ENCODE measurements at regions not wholly inside any gene's neighbourhood (a gene's known extent, or its start where the extent isn't known, plus 50 kb on each side); places are given as distances from the start of the nearest gene placed in this dataset.

DNA sequence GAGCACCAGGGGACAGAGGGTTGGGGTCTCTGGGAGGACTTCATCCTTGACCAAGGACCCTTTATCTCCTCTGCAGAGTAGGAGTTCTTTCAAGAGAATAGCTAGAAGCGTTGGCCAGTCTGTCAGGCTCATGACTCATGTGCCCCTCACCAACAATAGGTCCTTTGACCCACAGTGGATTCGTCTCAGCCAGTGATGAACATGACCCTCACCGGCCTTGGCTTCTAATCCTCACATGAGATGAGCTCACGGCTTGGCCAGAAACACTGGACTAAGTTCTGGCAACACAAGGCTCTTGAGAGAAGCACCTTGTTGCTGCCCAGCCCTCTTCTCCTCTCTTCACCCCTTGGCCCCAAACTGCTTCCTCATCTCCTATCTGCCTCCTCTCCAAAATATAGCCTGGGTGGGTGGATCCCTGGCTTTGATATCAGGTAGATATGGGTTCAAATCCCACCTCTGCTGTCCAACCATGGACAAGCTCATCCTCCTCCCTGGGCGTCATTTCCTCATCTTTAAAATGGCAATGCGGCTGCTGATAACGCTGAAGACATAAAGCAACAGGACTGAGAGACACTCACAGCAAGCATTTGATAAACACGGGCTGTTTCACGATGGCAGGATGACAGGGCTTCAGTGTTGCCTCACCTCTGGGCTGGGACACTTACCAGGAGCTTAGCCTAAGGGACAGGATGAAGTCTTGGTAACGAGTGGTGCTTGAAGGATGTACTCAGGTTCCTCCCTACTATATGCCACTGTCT, 446.7 kb upstream of the PROK2 start:
- no peak overlapping the region for H3K4me3 Mint-ChIP-seq
- H3K9me3 Mint-ChIP-seq, result peaks cover 12% of the 10 kb centered on the region
- H3K27me3 Mint-ChIP-seq (ENCODE audit: low read depth), result no peaks in the 10 kb centered on the region
- H3K36me3 Mint-ChIP-seq (ENCODE audit: low read depth), result no peaks in the 10 kb centered on the region
- no peak overlapping the region for H3K27ac Mint-ChIP-seq
- peaks cover 4% of the 10 kb centered on the region for H3K4me1 Mint-ChIP-seq (ENCODE audit: low read depth)

DNA sequence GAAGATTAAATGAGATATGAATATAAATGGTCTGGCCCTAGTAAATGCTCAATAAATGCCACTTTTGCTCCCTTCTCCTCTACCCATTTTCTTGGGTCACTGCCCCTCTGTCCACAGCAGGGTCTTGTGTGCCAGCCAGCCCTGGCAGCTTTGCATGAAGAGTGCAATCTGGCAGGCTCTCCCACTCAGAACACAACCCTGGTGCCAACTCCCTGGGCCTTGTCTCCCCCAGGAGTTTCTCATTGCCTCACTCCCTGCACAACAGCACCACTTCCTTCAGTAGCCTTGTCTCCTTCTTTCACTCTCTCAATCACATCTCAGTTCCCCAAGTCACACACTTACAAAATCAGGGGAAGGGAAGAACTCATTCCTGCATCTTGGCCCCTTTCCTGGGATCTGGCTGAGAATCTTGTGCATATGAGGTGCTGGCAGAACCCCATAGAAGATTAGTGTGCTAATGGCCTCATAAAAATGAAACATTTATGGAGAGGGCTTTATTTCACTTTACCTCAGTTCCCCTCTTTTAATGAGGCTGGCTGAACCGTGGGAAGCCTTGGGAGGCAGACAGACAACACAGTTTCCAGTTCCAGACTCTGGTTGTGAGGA, 445.9 kb upstream of the PROK2 start:
- Mint-ChIP-seq H3K4me1 (ENCODE audit: low read depth) (peaks cover 4% of the 10 kb centered on the region), H3K27me3 (ENCODE audit: low read depth) (no peaks in the 10 kb centered on the region), H3K36me3 (ENCODE audit: low read depth) (no peaks in the 10 kb centered on the region), H3K9me3 (peaks cover 19% of the 10 kb centered on the region), H3K4me3 (no peak overlapping the region), H3K27ac (no peak overlapping the region)

DNA sequence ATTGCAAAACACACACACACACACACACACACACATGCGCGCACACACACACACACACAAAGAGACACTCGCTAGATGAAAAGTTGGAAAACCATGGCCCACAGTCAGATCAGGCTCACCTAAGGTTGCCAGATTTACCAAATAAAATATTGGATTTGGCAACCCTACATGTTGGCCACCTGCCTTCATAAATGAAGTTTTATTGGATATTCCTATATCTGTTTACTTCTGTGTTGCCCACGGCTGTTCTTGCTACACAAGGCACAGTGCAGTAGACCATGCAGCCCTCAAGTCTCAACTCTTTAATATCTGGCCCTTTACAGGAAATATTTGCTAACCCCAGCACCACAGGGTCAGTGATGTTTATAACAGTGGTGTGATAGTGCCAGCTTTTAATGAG, 445.0 kb upstream of the PROK2 start:
- no peaks in the 10 kb centered on the region for H3K27me3 Mint-ChIP-seq (ENCODE audit: low read depth)
- peaks cover 28% of the 10 kb centered on the region for H3K9me3 Mint-ChIP-seq
- H3K36me3 Mint-ChIP-seq (ENCODE audit: low read depth), result peaks cover 2% of the 10 kb centered on the region
- H3K27ac Mint-ChIP-seq, result no peak overlapping the region
- H3K4me1 Mint-ChIP-seq (ENCODE audit: low read depth), result peaks cover 4% of the 10 kb centered on the region
- H3K4me3 Mint-ChIP-seq, result no peak overlapping the region

DNA sequence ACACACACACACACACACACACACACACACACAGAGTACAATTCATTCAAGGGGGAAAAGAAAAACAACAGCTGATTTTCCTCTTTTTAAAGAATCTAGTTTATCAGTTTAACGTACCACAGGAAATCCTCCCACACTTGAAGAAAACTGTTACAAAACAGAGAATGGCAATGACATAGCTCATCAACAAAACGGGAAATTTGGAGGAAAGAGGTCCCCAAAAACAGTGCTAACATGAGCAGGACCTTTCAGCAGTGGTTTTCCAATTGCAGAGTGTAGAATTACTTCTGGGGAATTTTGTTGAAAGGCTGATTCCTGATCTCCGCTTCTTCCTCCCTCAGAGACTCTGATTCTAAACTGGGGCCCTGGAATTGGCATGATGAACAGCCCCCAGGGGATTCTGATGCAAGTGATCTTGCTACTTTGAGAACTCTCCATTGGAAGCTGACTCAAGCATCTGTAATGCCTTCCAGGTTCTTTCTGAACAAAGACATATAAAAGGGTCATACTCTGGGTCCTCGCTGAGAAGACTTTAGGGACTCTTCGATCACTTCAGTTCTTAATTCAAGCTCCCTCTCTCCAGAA, 442.6 kb upstream of the PROK2 start:
- peaks cover 5% of the 10 kb centered on the region for H3K36me3 Mint-ChIP-seq (ENCODE audit: low read depth)
- H3K27ac Mint-ChIP-seq, result no peak overlapping the region
- H3K9me3 Mint-ChIP-seq, result peaks cover 36% of the 10 kb centered on the region
- no peaks in the 10 kb centered on the region for H3K27me3 Mint-ChIP-seq (ENCODE audit: low read depth)
- no peak overlapping the region for H3K4me3 Mint-ChIP-seq
- peaks cover 4% of the 10 kb centered on the region for H3K4me1 Mint-ChIP-seq (ENCODE audit: low read depth)

DNA sequence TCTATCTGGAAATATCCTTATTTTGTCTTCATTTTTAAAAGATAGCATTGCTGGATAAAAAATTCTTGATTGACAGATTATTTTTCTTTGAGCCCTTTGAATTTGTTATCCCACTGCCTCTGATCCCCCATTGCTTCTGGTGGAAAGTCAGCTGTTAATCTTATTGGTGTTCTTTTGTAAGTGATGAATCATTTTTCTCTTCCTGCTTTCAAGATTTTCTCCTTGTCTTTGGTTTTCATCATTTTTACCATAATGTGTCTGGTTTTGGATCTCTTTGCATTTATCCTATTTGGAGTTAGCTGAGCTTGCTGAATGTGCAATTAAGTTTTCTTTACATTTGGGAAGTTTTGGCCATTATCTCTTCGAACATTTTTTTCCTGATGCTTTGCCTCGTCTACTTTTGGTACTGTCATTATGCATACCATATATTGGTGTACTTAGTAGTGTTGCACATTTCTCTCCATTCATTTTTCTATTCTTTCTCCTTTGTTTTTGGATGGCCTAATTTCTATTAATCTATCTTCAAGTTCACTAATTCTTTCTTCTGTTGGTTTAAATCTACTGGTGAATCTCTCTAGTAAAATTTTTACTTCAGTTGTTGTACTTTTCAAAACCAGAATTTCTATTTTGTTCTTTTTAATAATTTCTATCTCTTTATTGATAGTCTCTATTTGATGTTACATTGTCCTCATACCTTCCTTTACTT, 440.0 kb upstream of the PROK2 start:
- H3K36me3 Mint-ChIP-seq (ENCODE audit: low read depth), result peaks cover 5% of the 10 kb centered on the region
- peaks cover 4% of the 10 kb centered on the region for H3K4me1 Mint-ChIP-seq (ENCODE audit: low read depth)
- no peaks in the 10 kb centered on the region for H3K27me3 Mint-ChIP-seq (ENCODE audit: low read depth)
- peaks cover 36% of the 10 kb centered on the region for H3K9me3 Mint-ChIP-seq
- H3K27ac Mint-ChIP-seq, result no peak overlapping the region
- H3K4me3 Mint-ChIP-seq, result no peak overlapping the region

DNA sequence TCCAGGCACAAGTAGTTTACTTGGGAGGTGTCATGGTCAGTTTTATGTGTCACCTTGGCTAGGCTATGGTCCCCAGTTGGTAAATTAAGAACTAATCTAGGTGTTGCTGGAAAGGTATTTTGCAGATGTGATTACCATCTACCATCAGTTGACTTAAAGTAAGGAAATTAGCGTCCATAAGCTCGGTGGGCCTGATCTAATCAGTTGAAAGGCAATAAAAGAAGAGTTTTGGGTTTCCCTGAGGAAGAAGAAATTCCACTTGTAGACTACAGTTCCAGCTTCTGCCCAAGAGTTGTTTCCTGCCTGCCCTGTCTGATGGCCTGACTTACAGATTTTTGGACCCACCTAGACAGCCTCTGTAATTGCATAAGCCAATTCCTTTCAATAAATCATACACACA, 438.7 kb upstream of the PROK2 start:
- Mint-ChIP-seq H3K27ac (no peak overlapping the region), H3K4me3 (no peak overlapping the region), H3K27me3 (ENCODE audit: low read depth) (no peaks in the 10 kb centered on the region), H3K36me3 (ENCODE audit: low read depth) (peaks cover 5% of the 10 kb centered on the region), H3K9me3 (peaks cover 36% of the 10 kb centered on the region), H3K4me1 (ENCODE audit: low read depth) (peaks cover 4% of the 10 kb centered on the region)

DNA sequence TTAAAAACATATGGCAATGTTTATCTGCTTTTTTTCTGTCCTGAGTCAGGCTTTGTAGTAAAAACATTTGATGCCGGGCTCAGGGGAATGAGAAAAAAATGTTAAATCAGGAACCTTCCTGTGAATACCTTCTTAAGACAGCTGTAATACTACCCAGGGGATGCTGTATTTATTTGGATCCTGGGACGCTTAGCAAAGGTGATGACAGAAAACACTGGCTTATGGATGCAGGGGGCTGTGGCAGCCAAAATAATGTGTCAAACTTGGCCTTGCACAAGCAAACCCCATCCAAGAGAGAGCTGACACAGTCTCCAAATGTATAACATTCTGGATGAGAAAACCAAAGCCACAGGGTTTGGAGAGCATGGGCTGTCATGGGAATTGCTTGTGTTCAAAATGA, 438.2 kb upstream of the PROK2 start:
- Mint-ChIP-seq H3K27me3 (ENCODE audit: low read depth) (no peaks in the 10 kb centered on the region), H3K9me3 (peaks cover 36% of the 10 kb centered on the region), H3K4me1 (ENCODE audit: low read depth) (peaks cover 4% of the 10 kb centered on the region), H3K27ac (no peak overlapping the region), H3K36me3 (ENCODE audit: low read depth) (peaks cover 5% of the 10 kb centered on the region), H3K4me3 (no peak overlapping the region)

DNA sequence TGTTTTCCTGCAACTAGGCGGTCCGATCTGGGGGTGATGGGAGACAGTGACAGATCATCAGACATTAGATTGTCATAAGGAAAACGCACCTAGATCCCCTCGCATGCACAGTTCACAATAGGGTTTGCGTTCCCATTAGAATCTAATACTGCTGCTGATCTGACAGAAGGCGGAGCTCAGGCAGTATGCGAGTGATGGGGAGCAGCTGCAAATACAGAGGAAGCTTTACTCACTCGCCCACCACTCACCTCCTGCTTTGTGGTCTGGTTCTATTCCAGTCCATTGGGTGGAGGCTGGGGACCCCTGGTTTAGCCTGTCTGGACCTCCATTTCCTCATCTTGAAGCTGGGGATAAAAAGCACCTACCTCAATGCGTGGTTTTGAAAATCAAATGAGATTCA, 437.5 kb upstream of the PROK2 start:
- H3K36me3 Mint-ChIP-seq (ENCODE audit: low read depth), result peaks cover 5% of the 10 kb centered on the region
- peaks cover 1% of the 10 kb centered on the region for H3K4me1 Mint-ChIP-seq (ENCODE audit: low read depth)
- no peak overlapping the region for H3K4me3 Mint-ChIP-seq
- H3K27me3 Mint-ChIP-seq (ENCODE audit: low read depth), result no peaks in the 10 kb centered on the region
- H3K27ac Mint-ChIP-seq, result no peak overlapping the region
- H3K9me3 Mint-ChIP-seq, result peaks cover 32% of the 10 kb centered on the region

DNA sequence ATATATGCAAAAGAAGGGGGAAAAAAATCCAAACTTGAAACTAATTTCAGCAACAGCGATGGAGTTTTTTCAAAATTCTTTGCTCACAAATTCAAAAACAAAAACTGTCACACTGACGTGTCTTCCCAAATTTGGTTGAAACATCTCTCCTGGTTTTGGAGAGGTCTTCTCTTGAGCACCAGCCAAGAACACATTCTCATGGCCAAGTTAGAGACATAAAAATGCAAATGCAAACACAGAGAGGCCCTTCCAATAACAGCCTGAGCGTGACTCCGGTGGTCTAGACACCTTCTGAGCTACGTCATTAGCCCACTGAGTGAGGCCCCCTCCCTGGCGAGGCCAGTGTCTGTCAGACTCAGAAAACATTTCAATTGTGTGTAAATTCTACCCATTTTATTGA, 436.0 kb upstream of the PROK2 start:
- Mint-ChIP-seq H3K36me3 (ENCODE audit: low read depth) (peaks cover 5% of the 10 kb centered on the region), H3K27ac (no peak overlapping the region), H3K4me3 (no peak overlapping the region), H3K9me3 (peaks cover 18% of the 10 kb centered on the region), H3K27me3 (ENCODE audit: low read depth) (no peaks in the 10 kb centered on the region), H3K4me1 (ENCODE audit: low read depth) (no peaks in the 10 kb centered on the region)

DNA sequence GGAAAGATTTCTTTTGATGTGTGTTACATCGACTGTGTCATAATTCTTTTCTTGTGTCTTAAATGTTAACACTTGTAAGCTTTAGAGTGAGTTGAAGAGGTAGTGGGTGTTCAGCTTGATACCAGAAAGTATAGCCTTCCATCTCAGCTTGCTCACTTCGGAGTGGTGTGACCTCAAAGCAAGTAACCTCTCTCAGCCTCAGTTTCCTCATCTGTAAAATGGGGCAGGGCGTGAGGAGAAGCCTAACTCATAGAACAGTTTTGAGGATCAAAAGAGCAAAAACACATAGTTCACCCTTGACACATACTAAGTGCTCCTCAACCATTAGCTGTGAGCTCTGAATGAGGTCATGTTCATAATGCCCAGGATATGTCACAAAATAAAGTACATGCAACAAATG, 434.8 kb upstream of the PROK2 start:
- no peak overlapping the region for H3K27ac Mint-ChIP-seq

DNA sequence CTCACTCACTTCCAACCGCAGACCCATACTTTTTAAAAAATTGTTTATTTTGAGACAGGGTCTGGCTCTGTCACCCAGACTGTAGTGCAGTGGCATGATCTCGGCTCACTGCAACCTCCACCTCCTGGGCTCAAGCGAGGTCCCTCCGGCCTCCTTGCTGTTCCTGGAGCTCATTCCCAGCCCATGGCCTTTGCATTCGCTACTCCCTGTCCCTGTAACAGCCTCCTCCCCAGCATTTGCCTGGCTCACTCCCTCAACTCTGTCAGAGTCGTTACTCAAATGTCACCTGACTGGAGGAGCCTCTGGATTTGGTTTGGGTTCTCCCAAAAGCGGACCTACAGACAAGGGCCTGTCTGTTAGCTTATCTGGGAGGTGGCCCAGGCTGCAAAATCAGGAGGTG, 432.6 kb upstream of the PROK2 start:
- no peaks in the 10 kb centered on the region for H3K27me3 Mint-ChIP-seq (ENCODE audit: low read depth)
- H3K36me3 Mint-ChIP-seq (ENCODE audit: low read depth), result no peaks in the 10 kb centered on the region
- no peak overlapping the region for H3K27ac Mint-ChIP-seq
- no peak overlapping the region for H3K4me3 Mint-ChIP-seq
- H3K9me3 Mint-ChIP-seq, result no peaks in the 10 kb centered on the region
- no peaks in the 10 kb centered on the region for H3K4me1 Mint-ChIP-seq (ENCODE audit: low read depth)

More for the DNA sequence above, 434.8 kb upstream of the PROK2 start:
- Mint-ChIP-seq H3K36me3 (ENCODE audit: low read depth) (peaks cover under 1% of the 10 kb centered on the region), H3K27me3 (ENCODE audit: low read depth) (no peaks in the 10 kb centered on the region), H3K9me3 (peaks cover 6% of the 10 kb centered on the region), H3K4me3 (no peak overlapping the region), H3K4me1 (ENCODE audit: low read depth) (no peaks in the 10 kb centered on the region)

DNA sequence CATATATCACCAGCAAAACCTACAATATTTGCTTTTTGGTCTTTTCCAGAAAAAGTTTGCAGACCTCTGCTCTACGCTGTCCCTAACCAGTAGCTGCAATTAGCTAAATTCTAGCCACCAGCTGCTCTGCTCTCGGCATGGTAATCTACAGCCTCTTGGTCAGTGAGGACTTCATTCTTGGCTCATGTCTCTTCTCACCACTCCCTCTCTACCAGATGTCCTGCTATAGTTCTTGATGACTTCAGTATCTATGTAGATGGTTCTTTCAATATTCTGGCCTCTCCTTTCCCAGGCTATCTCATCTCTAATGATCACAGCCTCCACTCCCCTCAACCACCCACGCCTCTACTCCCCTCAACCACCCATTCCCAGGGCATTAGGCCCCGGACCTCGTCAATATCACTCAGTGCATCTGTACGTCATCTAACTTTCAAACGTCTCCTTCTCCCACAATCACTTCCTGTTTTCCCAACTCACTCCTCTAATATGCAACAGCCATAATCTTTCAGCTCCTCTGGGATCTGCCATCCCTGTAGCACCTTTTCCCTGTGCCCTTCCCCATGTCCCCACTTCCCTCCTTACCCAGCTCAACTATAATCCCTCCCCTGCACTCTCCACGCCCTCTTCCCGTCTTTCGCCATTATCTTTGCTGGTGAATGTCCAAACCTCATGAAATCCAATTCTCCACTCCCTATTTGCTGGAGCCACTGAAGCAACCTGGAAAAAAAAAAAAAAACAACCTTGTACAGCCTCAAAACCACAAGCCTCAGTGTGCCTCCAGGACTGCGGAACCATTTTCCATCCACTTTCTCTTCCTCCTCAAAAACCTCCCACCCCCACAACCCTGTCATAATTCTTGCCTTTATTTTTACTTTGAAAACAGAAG, 429.4 kb upstream of the PROK2 start:
- Mint-ChIP-seq H3K9me3 (no peaks in the 10 kb centered on the region), H3K27me3 (ENCODE audit: low read depth) (peaks cover 5% of the 10 kb centered on the region), H3K27ac (no peak overlapping the region), H3K4me1 (ENCODE audit: low read depth) (no peaks in the 10 kb centered on the region), H3K4me3 (no peak overlapping the region), H3K36me3 (ENCODE audit: low read depth) (no peaks in the 10 kb centered on the region)

DNA sequence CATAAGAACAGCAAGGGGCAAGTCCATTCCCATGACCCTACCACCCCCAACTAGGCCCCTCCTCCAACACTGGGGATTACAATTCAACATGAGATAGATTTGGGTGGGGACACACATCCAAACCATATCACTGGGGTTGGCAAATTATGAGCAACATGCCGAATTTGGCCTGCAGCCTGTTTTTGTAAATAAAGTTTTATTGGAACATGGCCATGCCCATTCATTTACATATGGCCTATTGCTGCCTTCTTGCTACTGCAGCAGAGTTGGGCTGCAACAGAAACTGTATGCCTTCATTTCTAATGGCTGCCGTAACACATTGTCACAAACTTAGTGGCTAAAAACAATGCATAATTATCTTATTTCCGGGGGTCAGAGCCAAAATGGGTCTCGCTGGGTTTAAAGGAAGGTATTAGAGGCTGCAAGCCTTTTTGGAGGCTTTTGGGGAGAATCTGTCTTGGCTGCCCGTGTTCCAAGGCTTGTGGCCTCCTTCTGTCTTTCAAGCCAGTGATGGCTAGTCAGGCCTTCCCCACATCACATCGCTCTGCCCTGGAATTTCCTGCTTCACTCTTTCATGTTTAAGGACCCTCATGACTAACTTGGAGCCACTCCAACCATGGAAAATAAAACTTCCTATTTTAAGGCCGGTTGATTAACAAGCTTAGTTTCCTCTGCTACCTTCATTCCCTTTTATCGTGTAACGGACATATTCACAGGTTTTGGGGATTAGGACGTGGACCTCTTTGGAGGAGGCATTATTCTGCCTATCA, 428.5 kb upstream of the PROK2 start:
- Mint-ChIP-seq H3K9me3 (no peaks in the 10 kb centered on the region), H3K27ac (no peak overlapping the region), H3K4me1 (ENCODE audit: low read depth) (no peaks in the 10 kb centered on the region), H3K36me3 (ENCODE audit: low read depth) (no peaks in the 10 kb centered on the region), H3K27me3 (ENCODE audit: low read depth) (peaks cover 5% of the 10 kb centered on the region), H3K4me3 (no peak overlapping the region)
